ENCODE measurements at regions not wholly inside any gene's neighbourhood (a gene's known extent, or its start where the extent isn't known, plus 50 kb on each side); places are given as distances from the start of the nearest gene placed in this dataset.
"Not testable (repeated sequence)": the region's sequence is repeated elsewhere in the genome, so short reads cannot be mapped to it uniquely, and the experiment has no call there.

- DNase-seq: no peak
Observed at GRCh38 chr11:44361813-44362212, 51.9 kb upstream of the ALX4 start.

- DNase-seq: no peak
Observed at GRCh38 chr11:44363116-44363515, 53.2 kb upstream of the ALX4 start.

- DNase-seq: no peak
Observed at GRCh38 chr11:44364596-44364995, 54.7 kb upstream of the ALX4 start.

- no peak for DNase-seq
Observed at GRCh38 chr11:44365616-44366015, 55.7 kb upstream of the ALX4 start.

GRCh38 chr11:44366026-44366425 is 56.1 kb upstream of the ALX4 start:
- no peak for DNase-seq

- DNase-seq: no peak
Observed at GRCh38 chr11:44366741-44367140, 56.8 kb upstream of the ALX4 start.

GRCh38 chr11:44367452-44367851 is 57.5 kb upstream of the ALX4 start:
- no peak for DNase-seq

- DNase-seq: no peak
Observed at GRCh38 chr11:44368886-44369285, 58.9 kb upstream of the ALX4 start.

- DNase-seq: not testable (repeated sequence)
Observed at GRCh38 chr11:44371042-44371441, 61.1 kb upstream of the ALX4 start.

- no peak for DNase-seq
Observed at GRCh38 chr11:44371706-44372105, 61.8 kb upstream of the ALX4 start.

GRCh38 chr11:44372989-44373388 is 63.0 kb upstream of the ALX4 start:
- no peak for DNase-seq

- DNase-seq: no peak
Observed at GRCh38 chr11:44374001-44374400, 64.1 kb upstream of the ALX4 start.

GRCh38 chr11:44376423-44376822 is 66.5 kb upstream of the ALX4 start:
- DNase-seq: no peak

- no peak for DNase-seq
Observed at GRCh38 chr11:44377121-44377520, 67.2 kb upstream of the ALX4 start.

GRCh38 chr11:44377914-44378321 is 68.0 kb upstream of the ALX4 start:
- no peak for DNase-seq

GRCh38 chr11:44379141-44380008 is 69.4 kb upstream of the ALX4 start:
- DNase-seq: no peak

GRCh38 chr11:44380009-44380313 is 70.0 kb upstream of the ALX4 start:
- no peak for DNase-seq

GRCh38 chr11:44380820-44381219 is 70.9 kb upstream of the ALX4 start:
- no peak for DNase-seq

GRCh38 chr11:44381261-44381660 is 71.3 kb upstream of the ALX4 start:
- no peak for DNase-seq

- no peak for DNase-seq
Observed at GRCh38 chr11:44382118-44382517, 72.2 kb upstream of the ALX4 start.

- no peak for DNase-seq
Observed at GRCh38 chr11:44382656-44383240, 72.8 kb upstream of the ALX4 start.

GRCh38 chr11:44383246-44383645 is 73.3 kb upstream of the ALX4 start:
- DNase-seq: no peak

- no peak for DNase-seq
Observed at GRCh38 chr11:44387415-44387814, 77.5 kb upstream of the ALX4 start.

GRCh38 chr11:44387825-44388224 is 77.9 kb upstream of the ALX4 start:
- DNase-seq: no peak
